Ovary (tissue), 7 donors: ENCODE measurements at regions not wholly inside any gene's neighbourhood (a gene's known extent, or its start where the extent isn't known, plus 50 kb on each side); places are given as distances from the start of the nearest gene placed in this dataset.

Experiments used
- DNase-seq, 5 donors: peaks; one replicate each; pipeline ENCODE4 v3.0.0-alpha.2; 2019 to 2020
- H3K27ac ChIP-seq, 2 donors: fragments of 200-600 bp; one replicate each; pipeline versions ENCODE4 v1.5.1 to v1.8.0; 2019 to 2022
- H3K27me3 ChIP-seq: fragments of 200-600 bp; one replicate; pipeline ENCODE4 v1.8.0; 2022
- H3K36me3 ChIP-seq: fragments of 200-600 bp; sonication (generic); one replicate; pipeline ENCODE4 v1.5.1; 2019
- H3K4me1 ChIP-seq: one replicate; pipeline ENCODE4 v1.8.1; 2013; ENCODE audit warnings: mild to moderate bottlenecking, moderate library complexity; ENCODE audit not compliant: insufficient read depth
- H3K4me3 ChIP-seq: fragments of 200-600 bp; sonication (generic); one replicate; pipeline ENCODE4 v1.5.1; 2017
- H3K9me3 ChIP-seq, 2 donors: fragments of 200-600 bp in 1 of 2; sonication (generic) in 1 of 2; one replicate each; pipeline versions ENCODE4 v1.5.1 to v1.8.1; 2013 to 2019; ENCODE audit warnings: mild to moderate bottlenecking in 1 of 2, moderate library complexity in 1 of 2
- EP300 ChIP-seq: sonication (generic); formaldehyde crosslinking; IDR thresholded peaks from one replicate; pipeline ENCODE4 v1.6.1; 2017; ENCODE audit warnings: antibody characterized with exemption
- POLR2A ChIP-seq: fragments of 450-650 bp; IDR thresholded peaks from one replicate; pipeline ENCODE4 v1.6.1; 2017; ENCODE audit warnings: antibody characterized with exemption, mild to moderate bottlenecking, moderate library complexity
- WGBS, 3 donors: extraction: QIAGEN DNeasy Blood & Tissue Kit in 1 of 3; methylation state at CpG; one replicate each; pipeline versions ENCODE4 v1.1.5 to v1.1.7; 2013 to 2017; 5-methylcytosine and 5-hydroxymethylcytosine counted together
- intact Hi-C, 4 donors: fragments of 100-400 bp; cut with DNase I; formaldehyde crosslinking; loops; one replicate each; pipeline versions ENCODE4 v1.11.0 to v1.15.1; 2022 to 2023
- TF ChIP-seq, protein P1 (sequence below), 3 donors: fragments of 450-650 bp in 2 of 3; fragments of 200-600 bp in 1 of 3; IDR thresholded peaks; one replicate each; pipeline versions ENCODE4 v1.5.1 to v1.8.0; 2016 to 2022; ENCODE audit warnings: antibody characterized with exemption in 3 of 3, mild to moderate bottlenecking in 1 of 3
- donor health status: DM: no; HTN: no; CAD: no; lungs with moderate emphysema.
- donor health status: DM: no; HTN: no; CAD: no.
- donor health status: Bipolar disorder and iron deficiency.
- donor health status: DM: no; HTN: no; CAD: no.
- donor health status: DM: yes; HTN: yes; CAD: no.

DNA sequence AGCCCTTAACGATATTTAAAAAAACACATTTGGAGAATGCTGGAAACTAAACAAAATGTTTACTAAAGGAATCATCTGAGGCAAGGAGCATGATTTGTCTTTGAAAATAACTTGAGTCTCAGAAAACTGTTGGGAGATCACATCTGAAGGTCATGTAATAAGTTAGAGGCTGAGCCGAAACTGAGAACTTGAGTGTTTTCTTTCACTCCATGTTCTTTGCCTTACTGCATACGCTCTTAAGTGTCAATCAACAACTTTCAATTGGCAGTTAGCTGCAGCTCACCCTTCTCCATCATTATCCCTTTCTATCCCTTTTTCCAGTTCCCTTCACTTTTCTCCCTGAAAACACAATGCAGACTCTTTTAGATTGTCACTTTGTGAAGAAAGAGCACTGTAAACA is 216.2 kb downstream of the ADGRA3 start:
- H3K9me3 ChIP-seq: no peaks in the 10 kb centered on the region
- TF ChIP-seq EP300 (no peak), POLR2A (no peak)
- TF ChIP-seq, protein P1, sequence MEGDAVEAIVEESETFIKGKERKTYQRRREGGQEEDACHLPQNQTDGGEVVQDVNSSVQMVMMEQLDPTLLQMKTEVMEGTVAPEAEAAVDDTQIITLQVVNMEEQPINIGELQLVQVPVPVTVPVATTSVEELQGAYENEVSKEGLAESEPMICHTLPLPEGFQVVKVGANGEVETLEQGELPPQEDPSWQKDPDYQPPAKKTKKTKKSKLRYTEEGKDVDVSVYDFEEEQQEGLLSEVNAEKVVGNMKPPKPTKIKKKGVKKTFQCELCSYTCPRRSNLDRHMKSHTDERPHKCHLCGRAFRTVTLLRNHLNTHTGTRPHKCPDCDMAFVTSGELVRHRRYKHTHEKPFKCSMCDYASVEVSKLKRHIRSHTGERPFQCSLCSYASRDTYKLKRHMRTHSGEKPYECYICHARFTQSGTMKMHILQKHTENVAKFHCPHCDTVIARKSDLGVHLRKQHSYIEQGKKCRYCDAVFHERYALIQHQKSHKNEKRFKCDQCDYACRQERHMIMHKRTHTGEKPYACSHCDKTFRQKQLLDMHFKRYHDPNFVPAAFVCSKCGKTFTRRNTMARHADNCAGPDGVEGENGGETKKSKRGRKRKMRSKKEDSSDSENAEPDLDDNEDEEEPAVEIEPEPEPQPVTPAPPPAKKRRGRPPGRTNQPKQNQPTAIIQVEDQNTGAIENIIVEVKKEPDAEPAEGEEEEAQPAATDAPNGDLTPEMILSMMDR (IDR thresholded peaks at IDR 0.05): no peak
- WGBS, 3 donors: 78 to 87% (median 79%) methylated on average over 3 of the region's 3 CpGs
- no peak overlapping the region for H3K4me3 ChIP-seq
- DNase-seq: no peak
- H3K36me3 ChIP-seq: no peaks in the 10 kb centered on the region
- intact Hi-C loops: no loop called here
- H3K4me1 ChIP-seq: no peaks in the 10 kb centered on the region
- no peaks in the 10 kb centered on the region for H3K27me3 ChIP-seq
- H3K27ac ChIP-seq: no peak overlapping the region

DNA sequence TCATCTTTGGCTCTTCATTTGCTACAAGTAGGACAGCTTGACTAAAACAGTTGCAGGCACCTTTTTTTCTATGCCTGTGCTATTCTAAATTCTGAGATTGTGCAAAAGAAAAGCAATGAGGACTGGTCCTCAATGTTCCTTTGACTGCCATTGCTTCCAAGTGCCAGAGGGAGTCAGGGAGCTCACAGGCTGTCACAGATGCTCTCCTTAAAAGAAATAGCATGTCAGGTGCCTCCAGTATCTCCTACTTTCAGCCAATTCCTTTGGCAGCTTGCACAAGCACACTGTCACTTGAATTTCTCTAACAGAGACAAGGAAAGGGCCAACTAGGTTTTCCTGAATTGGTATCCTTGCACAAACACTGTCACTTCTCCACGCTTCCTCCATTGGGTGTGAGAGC is 228.2 kb downstream of the ADGRA3 start:
- H3K4me3 ChIP-seq: no peak overlapping the region
- WGBS, 3 donors: 74 to 81% (median 75%) methylated on average over 1 of the region's 1 CpG
- no peak overlapping the region for H3K27ac ChIP-seq
- intact Hi-C loops: no loop called here
- H3K27me3 ChIP-seq: no peaks in the 10 kb centered on the region
- TF ChIP-seq, protein P1 (IDR thresholded peaks at IDR 0.05): no peak
- TF ChIP-seq EP300: no peak
- no peak for TF ChIP-seq POLR2A
- no peak for DNase-seq
- no peaks in the 10 kb centered on the region for H3K9me3 ChIP-seq
- H3K4me1 ChIP-seq: no peaks in the 10 kb centered on the region
- no peaks in the 10 kb centered on the region for H3K36me3 ChIP-seq

DNA sequence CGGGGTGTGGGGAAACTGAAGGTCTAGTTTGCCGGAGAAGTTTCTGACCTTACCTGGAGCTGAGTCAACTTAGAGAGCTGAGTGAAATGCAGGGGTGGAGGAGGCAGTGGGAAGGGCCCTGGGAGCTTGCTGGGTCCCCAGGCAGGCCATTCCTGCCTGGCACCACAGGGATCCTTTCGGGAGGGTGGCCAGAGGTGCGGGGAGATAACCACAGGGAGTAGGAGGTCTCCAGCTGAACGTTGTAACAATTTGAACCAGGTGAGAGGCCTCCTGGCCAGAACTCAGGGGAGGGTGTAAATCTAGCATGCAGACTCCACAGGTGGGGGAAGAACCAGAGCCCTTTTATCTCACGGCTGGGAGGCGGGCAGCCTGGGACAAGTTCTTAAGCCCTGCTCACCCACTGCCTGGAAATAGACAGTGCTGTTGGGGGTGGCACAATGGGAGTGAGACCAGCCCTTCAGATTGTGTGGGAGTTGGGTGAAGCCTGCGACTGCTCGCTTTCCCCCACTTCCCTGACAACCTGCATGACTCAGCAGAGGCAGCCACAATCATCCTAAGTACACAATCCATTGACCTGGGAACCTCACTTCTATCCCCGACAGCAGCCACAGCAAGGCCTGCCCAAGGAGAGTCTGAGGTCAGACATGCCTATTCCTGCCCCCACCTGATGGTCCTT is 247.4 kb downstream of the ADGRA3 start:
- Histone ChIP-seq H3K27me3 (no peaks in the 10 kb centered on the region), H3K9me3 (no peaks in the 10 kb centered on the region), H3K4me1 (no peaks in the 10 kb centered on the region), H3K27ac (no peak overlapping the region), H3K36me3 (no peaks in the 10 kb centered on the region), H3K4me3 (no peak overlapping the region)
- no peak for DNase-seq
- WGBS, 3 donors: 65 to 73% (median 70%) methylated on average over 10 of the region's 10 CpGs
- intact Hi-C loops: no loop called here
- TF ChIP-seq POLR2A: no peak
- TF ChIP-seq, protein P1 (IDR thresholded peaks at IDR 0.05): no peak
- TF ChIP-seq EP300: no peak

DNA sequence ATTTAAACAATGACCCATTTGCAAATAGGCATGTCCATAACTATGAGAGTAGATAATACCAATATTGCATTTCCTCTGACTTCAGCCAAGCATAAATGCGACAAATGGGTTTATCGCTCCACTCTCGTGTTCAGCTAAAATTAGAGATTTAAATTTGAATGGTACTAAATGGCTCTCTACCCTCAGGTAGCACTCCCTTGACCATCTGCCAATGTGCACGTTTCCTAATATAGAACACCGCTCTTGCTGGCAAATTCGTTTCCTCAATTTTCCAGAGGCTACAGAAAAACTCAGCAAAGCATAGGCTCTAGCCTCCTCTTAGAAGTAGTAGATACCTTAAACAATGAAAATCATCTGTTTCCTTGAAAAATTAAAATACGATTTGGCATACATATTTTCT is 251.6 kb downstream of the ADGRA3 start:
- no peak overlapping the region for H3K4me3 ChIP-seq
- DNase-seq: no peak
- H3K4me1 ChIP-seq: no peaks in the 10 kb centered on the region
- WGBS, 3 donors: 87 to 92% (median 89%) methylated on average over 7 of the region's 7 CpGs
- TF ChIP-seq POLR2A (no peak), EP300 (no peak)
- TF ChIP-seq, protein P1 (IDR thresholded peaks at IDR 0.05): no peak
- intact Hi-C loops: no loop called here
- H3K36me3 ChIP-seq: no peaks in the 10 kb centered on the region
- no peaks in the 10 kb centered on the region for H3K27me3 ChIP-seq
- H3K27ac ChIP-seq: no peak overlapping the region
- no peaks in the 10 kb centered on the region for H3K9me3 ChIP-seq
